ENCODE measurements at regions not wholly inside any gene's neighbourhood (a gene's known extent, or its start where the extent isn't known, plus 50 kb on each side); places are given as distances from the start of the nearest gene placed in this dataset.

- no peak for TF ChIP-seq CTCF (conservative IDR thresholded peaks at IDR 0.05 in 1 of 2, IDR thresholded peaks at IDR 0.05 in 1 of 2; ENCODE audit: low read depth in 1 of 2, low read length in 2 of 2)
- no peak for TF ChIP-seq EZH2 (IDR thresholded peaks at IDR 0.05; ENCODE audit: low read length, missing control alignments)
Observed at GRCh38 chr5:93017849-93018248, 563.2 kb downstream of the NR2F1-AS1 start.

Measured in fibroblast of lung (primary cell).